HG03025 (cell line): ENCODE measurements at regions not wholly inside any gene's neighbourhood (a gene's known extent, or its start where the extent isn't known, plus 50 kb on each side); places are given as distances from the start of the nearest gene placed in this dataset.
A peak's percentile ranks its signal among the peaks of the same experiment; 100 is the strongest.
"Not testable (repeated sequence)": the region's sequence is repeated elsewhere in the genome, so short reads cannot be mapped to it uniquely, and the experiment has no call there.

Source experiments
- ATAC-seq: cut with Tn5 transposase; IDR thresholded peaks from one replicate; pipeline ENCODE4 v1.9.1; 2021; ENCODE audit warnings: mild to moderate bottlenecking, moderate library complexity; ENCODE audit not compliant: unreplicated experiment, low FRiP score

DNA sequence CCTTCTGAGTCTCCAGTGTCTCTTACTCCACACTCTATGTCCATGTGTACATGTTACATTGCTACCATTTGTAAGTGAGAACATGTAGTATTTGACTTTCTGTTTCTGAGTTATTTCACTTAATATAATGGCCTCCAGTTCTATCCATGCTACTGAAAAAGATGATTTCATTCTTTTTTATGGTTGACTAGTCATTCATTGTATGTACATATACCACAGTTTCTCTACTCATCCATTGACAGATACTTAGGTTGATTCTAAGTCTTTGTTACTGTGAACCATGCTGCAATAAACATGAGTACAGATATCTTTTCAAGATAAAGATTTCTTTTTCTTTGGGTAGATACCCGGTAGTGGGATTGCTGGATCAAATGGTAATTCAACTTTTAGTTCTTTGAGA is 107.1 kb upstream of the CHD1 start:
- no peak for ATAC-seq

DNA sequence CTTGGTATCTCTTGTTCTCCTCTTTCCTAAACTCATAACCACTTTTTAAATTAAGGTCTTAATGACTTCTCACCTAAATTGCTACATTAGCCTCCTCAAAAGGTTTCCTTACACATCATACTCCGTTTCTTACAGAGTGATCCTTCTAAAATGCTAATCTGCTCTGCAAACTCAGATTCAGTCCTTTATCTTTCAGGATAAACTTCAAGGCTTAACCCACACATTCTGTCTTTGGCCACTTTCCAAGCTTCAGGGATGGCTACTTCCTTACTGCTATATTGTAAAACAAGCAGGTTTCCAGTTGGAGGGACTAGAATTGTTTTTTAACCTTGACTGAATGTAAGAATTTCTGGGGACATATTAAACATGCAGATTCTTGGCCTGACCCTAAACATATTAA is 105.5 kb upstream of the CHD1 start:
- ATAC-seq, result no peak

DNA sequence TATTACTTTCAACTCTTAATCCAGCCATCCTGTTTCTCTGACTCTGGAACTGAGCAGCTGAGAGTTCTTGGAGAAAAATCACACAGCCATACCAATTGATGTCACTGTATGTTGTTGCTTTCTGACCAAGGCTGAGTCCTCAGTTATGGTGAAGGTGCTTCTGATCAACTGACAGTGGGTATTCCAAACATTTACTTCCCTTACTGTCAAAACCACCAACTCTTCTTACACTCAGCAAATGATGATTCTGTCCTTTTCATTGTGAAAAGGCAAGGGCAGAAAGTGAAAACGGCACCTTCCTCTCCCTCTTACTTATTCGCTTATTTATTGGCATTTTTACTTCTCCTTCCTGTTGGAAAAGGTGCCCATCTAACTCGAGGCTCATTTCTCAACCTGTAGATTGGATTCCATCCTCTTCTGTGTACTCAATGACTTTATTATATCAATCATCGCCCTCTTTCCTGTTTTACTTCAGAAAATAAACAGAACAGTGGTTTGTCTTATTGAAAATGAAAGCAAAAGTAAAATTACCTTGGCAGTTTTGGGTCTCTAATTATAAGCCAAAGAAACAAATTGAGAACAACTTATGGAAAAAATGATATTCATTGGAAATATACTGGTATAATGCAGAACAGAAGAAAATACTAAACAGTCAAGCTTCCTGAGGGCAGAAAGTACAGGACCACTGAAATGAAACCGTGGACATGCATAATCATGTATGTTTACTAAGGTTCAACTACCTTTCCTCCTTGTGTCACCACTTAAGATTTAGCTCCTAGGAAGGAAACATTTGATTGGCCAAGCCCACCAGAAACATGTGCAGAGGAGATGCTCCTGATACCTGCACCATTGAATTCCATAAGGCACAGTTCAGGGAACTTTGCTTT is 104.5 kb upstream of the CHD1 start:
- ATAC-seq, result peak; percentile 3

DNA sequence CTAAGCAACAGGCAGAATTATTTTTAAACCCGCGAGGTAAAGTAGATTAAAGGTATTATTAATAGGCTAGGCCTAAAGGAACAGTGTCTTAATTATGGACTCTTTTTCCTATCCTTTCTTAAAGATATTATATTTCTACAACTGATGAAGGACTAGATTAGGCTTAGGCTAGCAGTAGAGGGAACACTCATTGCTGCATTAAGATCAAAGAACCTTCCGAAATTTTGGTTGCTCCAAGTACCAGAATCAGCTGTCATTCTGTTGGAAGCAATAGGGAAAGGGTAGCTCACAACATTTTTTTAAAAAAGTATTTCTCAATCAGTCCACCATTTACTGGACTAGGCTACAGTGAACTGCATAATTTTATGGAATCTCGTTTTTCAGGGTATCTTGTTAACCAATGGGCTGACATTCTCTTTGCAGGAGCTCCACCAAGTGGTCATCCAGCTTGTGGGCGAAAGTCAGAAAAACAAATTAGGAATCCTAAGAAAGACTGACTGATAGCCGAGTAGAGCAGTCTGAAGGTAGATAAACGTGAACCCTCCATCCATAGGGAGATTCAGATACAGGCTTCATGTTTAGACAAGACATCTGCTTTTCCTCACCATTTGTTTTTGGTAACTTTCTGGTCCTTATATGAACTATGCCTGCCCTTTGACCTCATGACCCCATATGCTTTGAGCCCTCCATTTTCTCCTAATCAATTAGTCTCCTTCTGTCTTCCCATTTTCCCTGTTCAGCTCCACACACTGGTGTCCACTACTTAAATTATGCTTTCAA is 103.6 kb upstream of the CHD1 start:
- peak; percentile 27 for ATAC-seq

DNA sequence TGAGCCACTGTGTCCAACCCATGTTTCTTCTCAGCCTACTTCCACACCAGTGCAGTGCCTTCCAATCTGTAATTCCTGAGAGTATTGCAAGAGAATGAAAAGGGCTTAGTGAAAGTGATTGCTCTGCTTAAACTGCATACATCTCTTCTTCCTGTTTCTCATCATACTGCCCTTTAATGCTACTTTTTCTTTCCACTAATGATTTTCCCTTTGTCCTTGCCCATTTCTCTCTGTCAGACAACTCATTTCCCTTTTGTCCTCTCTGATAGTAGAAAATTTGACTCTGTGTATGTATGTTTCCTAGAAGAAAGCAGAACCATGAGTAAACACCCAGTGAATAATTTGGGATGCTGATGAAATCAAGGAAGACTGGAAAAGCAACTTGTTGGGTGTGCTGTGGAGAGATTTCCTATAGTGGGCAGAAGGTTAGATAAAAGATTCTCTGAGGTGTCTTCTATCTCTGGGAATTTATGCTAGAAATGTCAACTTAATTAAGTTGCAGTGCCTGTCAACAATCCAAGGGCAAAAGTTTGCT is 102.2 kb upstream of the CHD1 start:
- ATAC-seq, result no peak

DNA sequence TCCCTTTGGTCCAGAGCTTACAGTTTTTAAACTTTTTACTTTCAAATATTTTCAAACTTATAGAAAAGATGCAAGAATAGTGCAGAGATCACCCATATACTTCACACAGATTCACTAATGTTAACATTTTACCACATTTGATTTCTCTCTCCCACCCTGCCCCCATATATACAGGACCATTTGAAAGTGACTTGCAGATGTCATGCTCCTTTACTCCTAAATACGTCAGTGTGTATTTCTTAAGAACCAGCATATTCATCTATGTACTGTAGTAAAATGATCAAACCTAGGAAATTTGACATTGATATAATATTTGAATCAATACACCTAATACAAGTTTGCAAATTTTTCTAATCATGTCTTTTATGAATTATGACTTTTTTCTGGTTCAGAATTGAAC is 100.4 kb upstream of the CHD1 start:
- ATAC-seq, result no peak

DNA sequence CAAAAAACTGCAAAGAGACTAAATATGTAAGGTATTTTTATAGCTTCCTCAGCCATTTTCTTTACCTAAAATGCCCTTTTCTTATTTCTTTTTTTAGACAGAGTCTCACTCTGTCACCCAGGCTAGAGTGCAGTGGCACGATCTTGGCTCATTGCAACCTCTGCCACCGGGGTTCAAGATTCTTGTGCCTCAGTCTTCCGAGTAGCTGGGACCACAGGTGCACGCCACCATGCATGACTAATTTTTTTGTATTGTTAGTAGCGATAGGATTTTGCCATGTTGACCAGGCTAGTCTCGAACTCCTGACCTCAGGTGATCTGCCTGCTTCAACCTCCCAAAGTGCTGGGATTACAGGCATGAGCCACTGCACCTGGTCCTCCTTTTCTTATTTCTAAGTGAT is 99.4 kb upstream of the CHD1 start:
- ATAC-seq, result not testable (repeated sequence)

DNA sequence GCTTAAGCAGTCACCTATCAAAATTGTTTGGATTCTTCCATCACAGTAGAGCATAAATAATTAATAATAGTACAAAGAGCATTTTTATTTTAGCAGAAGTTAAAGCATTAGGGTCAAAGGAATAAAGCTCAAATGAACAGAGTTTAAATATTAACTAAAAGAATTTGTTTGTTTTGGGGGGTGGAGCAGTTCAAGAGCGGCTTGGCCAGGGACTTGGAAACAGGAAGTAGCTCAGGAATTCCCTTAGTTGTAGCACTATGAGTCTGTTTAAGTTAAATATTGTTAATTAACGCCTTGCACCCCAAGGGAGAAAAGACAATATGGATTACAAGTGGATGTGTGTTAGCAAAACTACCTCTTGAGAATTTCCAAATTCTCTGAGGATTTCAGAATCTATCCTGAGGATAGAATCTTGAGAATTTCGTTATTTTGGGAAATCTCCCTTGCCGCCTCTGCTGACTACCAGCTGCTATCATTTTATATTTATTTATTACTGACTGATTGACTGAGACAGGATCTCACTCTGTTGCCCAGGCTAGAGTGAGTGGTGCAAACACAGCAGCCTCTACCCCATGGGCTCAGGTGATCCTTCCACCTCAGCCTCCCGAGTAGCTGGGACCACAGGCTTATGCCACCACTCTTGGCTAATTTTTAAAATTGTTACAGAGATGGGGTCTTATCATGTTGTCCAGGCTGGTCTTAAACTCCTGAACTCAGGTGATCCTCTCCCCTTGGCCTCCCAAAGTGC is 96.7 kb upstream of the CHD1 start:
- no peak for ATAC-seq

DNA sequence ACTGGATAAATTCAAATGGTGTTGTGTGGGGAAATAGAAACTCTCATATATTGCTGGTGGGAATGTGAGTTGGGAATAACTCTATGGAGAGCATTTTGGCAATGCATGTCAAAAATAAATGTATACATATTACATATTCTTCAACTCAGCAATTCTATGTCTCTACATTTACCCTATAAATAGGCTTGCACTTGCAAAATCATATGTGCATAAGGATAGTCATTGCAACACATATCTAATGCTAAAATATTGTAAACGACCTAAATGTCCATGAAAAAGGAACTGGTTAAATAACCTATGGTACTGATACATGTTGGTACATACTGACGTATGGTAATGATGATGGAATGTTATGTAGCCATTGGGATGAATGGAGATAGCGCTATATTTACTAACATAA is 94.5 kb upstream of the CHD1 start:
- no peak for ATAC-seq

DNA sequence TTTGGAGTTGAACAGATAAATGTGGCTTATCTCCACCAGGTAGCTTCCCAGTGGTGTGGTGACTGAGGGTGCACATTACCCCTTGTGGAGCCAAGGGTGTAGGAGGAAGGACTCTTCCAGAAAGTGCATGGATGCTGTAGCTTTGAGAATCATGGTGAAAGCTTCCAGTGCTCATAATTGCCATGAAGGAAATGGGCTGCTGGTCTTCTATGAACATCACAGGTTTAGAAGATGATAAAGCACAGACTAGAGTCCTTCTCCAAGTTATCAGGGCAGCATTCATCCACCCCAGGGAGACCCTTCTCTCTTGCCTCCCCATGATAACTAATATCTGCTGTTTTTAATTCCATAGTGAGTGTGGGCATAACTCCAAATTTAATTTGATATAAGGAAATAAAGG is 93.4 kb upstream of the CHD1 start:
- no peak for ATAC-seq

DNA sequence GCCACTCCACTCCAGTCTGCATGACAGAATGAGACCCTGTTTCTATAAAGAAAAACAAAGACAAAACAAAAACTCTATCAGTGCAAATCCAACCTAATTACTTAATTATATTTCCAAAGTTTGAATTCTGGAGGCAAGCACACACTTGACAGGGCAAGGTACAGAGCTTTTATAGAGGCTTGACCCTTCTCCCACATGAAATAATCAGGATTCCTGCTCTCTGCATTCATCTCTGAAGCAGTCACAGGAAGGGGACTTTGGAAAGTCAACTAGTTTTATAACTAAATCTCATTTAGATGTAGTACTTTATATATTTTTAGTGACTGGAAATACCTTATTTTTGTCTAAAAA is 91.9 kb upstream of the CHD1 start:
- no peak for ATAC-seq

DNA sequence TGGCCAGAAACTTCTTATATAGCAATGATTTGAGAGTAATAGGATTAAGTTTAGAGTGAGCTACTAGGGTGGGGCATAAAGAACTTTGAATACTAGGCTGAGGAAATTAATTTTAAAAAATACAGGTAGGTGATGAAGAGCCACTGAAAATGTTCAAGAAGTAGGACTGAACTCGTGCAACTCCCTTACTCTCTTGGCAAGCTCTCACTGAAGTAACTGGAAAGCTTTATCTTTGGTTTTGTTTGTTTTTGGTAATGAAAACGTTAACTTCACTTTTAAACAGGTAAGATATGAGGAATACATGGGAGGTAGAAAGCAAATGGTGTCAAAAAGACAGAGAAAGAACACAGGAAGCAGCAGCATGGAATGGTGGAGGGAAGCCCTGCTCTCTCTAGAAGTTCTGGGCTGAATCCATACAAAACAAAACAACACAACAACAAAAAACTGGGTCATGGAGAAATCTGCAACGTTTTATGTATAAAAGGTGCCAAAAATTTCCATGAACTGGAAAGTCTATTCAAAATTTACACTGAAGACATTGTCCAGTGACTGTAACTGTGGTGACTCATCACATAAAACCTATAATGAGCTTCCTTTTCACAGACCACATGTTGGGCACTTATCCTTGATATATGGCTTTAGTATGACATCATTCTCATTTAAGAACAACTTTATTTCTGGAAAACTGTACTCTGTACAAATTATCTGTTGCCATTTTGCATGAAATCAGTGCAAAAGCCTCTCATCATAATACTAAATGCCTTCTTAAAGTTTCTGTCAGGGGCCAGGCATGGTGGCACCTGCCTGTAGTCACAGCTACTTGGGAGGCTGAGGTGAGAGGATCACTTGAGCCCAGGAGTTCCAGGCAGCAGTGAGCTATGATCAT is 91.2 kb upstream of the CHD1 start:
- no peak for ATAC-seq

DNA sequence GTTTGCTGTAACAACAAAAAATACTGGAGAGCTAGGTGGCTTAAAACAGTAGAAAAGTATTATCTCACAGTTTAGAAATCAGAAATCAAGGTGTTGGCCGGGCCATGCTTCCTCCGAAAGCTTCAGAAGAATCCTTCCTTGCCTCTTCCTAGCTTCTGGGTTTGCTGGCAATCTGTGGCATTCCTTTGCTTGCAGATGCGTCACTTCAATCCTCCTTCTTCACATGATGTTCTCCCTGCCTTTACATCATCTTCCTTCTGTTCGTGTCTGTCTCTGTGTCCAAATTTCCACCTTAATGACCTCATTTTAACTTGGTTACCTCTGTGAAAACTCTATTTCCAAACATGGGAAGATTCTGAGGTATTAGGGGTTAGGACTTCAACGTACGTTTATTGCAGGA is 90.4 kb upstream of the CHD1 start:
- no peak for ATAC-seq

DNA sequence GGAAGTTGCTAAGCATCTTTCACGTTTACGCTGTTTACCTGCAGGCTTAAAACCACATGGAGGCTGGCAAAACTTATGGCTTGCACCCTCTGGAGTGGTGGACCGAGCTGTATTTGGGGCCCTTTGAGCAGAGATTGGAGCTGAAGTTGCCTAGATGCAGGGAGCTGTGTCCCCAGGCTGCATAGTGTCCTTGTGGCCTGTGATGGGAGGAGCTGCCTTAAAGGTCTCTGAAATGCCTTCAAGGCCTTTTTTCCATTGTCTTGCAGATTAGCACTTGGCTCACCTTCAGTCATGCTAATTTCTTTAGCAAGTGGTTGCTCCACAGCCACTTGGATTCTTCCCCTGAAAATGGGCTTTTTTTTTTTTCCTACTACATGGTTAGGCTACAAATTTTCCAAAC is 81.5 kb upstream of the CHD1 start:
- no peak for ATAC-seq

DNA sequence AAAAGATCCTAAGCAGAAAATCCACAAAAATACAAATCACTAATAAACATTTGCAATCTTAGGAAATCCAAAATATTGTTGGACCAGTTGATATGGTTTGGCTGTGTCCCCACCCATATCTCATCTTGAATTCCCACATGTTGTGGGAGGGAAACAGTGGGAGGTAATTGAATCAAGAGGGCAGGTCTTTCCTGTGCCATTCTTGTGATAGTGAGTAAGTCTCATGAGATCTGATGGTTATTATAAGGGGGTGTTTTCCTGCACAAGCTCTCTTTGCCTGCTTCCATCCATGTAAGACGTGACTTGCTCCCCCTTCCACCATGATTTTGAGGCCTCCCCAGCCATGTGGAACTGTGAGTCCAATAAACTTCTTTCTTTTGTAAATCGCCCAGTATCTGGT is 79.2 kb upstream of the CHD1 start:
- not testable (repeated sequence) for ATAC-seq

DNA sequence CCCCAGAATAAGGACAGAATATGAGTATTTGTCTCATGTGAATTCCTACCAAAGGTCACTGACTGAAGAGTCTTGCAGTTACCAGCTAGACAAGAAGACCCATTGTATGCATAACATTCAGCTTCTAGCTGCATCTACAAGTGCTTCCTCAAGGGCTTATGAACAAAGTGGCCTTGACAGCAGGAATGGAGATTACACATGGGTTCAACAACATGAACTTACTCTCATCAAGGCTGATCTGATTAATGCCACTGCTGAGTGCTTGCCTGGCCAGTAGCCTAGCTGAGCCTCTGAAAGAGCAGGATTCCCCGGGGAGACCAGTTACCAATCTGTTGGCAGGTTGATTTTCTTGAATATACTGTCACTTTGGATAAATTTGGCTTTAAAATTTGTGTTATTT is 76.7 kb upstream of the CHD1 start:
- ATAC-seq, result no peak

DNA sequence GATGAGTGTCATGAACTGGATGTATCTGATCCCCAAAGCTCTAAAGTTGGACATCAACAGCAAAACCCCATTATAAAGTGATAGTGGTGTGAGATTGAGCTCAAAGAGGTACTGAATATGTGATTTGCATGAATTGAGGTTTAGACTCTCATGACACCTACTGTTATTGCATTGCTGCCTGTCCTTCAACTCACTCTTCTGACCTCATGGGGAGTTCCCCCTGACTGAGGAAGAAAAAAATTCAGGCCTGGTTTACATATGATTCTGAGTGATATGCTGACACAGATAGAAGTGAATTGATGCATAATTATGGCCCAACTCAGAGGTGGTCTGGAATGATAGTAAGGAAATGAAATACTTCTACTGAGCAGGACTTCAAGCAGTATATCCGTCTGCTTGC is 76.2 kb upstream of the CHD1 start:
- peak; percentile 99 for ATAC-seq

DNA sequence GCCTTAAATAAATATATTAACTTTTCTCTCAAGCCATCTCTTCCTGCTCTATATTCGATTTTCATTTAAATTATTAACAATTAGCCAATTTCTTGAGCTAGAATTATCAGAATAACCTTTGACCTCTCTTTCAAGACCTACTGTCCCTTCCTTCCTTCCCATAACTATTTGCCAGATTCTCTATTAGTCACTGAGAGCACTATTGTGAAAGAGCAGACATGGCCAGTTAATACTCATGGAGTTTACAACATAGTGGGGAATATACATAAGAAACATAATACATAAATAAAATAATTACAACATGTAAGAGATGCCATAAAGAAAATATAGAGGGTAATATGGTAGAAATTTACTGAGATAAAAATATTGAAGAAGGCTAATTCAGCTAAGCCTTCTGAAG is 72.1 kb upstream of the CHD1 start:
- no peak for ATAC-seq

DNA sequence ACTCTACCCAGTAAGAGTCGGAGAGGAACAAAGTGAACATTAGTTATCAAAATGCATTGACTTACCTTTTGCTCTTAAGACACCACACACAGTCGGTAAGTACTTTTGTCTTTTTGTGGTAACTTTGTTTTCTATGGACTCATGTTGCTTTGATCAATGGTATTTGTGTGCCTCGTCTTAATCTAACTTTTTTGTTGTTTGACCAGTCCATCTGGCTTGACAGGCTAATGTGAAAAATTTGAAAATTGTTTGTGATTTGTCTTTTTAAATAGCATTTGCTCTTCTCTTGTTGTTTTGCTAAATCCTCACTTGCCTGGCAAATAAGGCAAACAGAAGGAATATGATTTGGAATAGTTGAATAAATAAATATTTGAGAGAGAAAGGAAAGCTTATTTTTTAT is 71.4 kb upstream of the CHD1 start:
- ATAC-seq, result no peak

DNA sequence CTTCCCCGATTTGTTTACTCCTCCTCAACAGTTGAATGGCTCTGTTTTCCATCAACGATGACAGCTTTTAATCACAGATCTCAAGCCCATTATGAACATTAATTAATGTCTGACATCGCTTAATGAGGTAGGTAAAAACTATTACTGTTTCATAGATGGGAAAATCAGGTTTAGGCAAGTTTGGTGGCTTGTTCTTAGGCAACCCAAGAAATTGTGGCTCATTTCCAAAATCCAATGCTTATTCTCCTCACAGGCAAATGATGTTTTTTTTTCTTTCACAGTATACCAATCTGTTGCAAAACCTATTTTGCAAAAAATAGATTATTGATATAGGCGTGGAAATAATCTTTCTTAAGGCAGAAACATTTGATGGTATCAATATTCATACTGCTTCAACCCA is 70.8 kb upstream of the CHD1 start:
- no peak for ATAC-seq
